Astrocyte (in vitro differentiated cells and primary cell): ENCODE measurements at regions not wholly inside any gene's neighbourhood (a gene's known extent, or its start where the extent isn't known, plus 50 kb on each side); places are given as distances from the start of the nearest gene placed in this dataset.

Experiments used
- DNase-seq: peaks from one replicate; pipeline ENCODE4 v3.0.0-alpha.2; 2010; ENCODE audit warnings: low read depth
- FAIRE-seq: peaks from 2 replicates; lab custom pipeline; 2011; peaks lifted over from hg19 to GRCh38; lab: Jason Lieb, UNC
- H2AFZ ChIP-seq: 2 replicates; pipeline ENCODE4 v1.6.0; 2012; ENCODE audit warnings: low read depth, low read length, inconsistent platforms
- H3K27ac ChIP-seq: 2 replicates; pipeline ENCODE4 v1.5.1; 2011; ENCODE audit warnings: low read depth, low read length, inconsistent platforms
- H3K27me3 ChIP-seq: 2 replicates; pipeline ENCODE4 v1.6.0; 2011; ENCODE audit warnings: low read length, inconsistent platforms; ENCODE audit not compliant: insufficient read depth
- H3K36me3 ChIP-seq: 2 replicates; pipeline ENCODE4 v1.5.1; 2011; ENCODE audit warnings: low read length, inconsistent platforms; ENCODE audit not compliant: insufficient read depth
- H3K4me1 ChIP-seq: 2 replicates; pipeline ENCODE4 v1.5.1; 2011; ENCODE audit warnings: low read length, inconsistent platforms; ENCODE audit not compliant: insufficient read depth
- H3K4me2 ChIP-seq: 2 replicates; pipeline ENCODE4 v1.6.0; 2012; ENCODE audit warnings: low read length, inconsistent platforms
- H3K4me3 ChIP-seq: 2 replicates; pipeline ENCODE4 v1.5.1; 2011; ENCODE audit warnings: low read depth, mild to moderate bottlenecking, low read length, inconsistent platforms; ENCODE audit not compliant: insufficient read depth
- H3K79me2 ChIP-seq: 2 replicates; pipeline ENCODE4 v1.6.0; 2012; ENCODE audit warnings: mild to moderate bottlenecking, low read length, inconsistent platforms; ENCODE audit not compliant: insufficient read depth
- H3K9ac ChIP-seq: 2 replicates; pipeline ENCODE4 v1.6.0; 2012; ENCODE audit warnings: mild to moderate bottlenecking, low read length, inconsistent platforms
- H3K9me3 ChIP-seq: 2 replicates; pipeline ENCODE4 v1.5.1; 2012; ENCODE audit warnings: low read depth, mild to moderate bottlenecking, low read length, inconsistent platforms; ENCODE audit not compliant: insufficient read depth
- H4K20me1 ChIP-seq: 2 replicates; pipeline ENCODE4 v1.6.0; 2012; ENCODE audit warnings: low read length, inconsistent platforms; ENCODE audit not compliant: insufficient read depth
- H3K27ac Mint-ChIP-seq: one replicate; pipeline ENCODE4 v1.8.0; 2021; ENCODE audit warnings: mild to moderate bottlenecking, mixed read lengths; ENCODE audit not compliant: unreplicated experiment
- H3K27me3 Mint-ChIP-seq: one replicate; pipeline ENCODE4 v1.8.0; 2021; ENCODE audit warnings: low read depth, mixed read lengths; ENCODE audit not compliant: unreplicated experiment
- H3K36me3 Mint-ChIP-seq: one replicate; pipeline ENCODE4 v1.8.0; 2021; ENCODE audit warnings: low read depth, mixed read lengths; ENCODE audit not compliant: unreplicated experiment
- H3K4me1 Mint-ChIP-seq: one replicate; pipeline ENCODE4 v1.8.0; 2021; ENCODE audit warnings: low read depth, mixed read lengths; ENCODE audit not compliant: unreplicated experiment
- H3K4me3 Mint-ChIP-seq: one replicate; pipeline ENCODE4 v1.8.0; 2021; ENCODE audit warnings: mild to moderate bottlenecking, moderate library complexity, mixed read lengths; ENCODE audit not compliant: unreplicated experiment
- H3K9me3 Mint-ChIP-seq: one replicate; pipeline ENCODE4 v1.8.0; 2021; ENCODE audit warnings: mild to moderate bottlenecking, mixed read lengths; ENCODE audit not compliant: unreplicated experiment
- EZH2 ChIP-seq: IDR thresholded peaks from 2 replicates; pipeline ENCODE4 v1.6.1; 2012; ENCODE audit warnings: mild to moderate bottlenecking, low read length, inconsistent platforms; ENCODE audit not compliant: insufficient read depth
- TF ChIP-seq, protein P1 (sequence below): IDR thresholded peaks from 2 replicates; pipeline ENCODE4 v1.5.1; 2011; ENCODE audit warnings: low read depth, mild to moderate bottlenecking, inconsistent platforms, low read length, moderate library complexity; ENCODE audit not compliant: insufficient read depth

DNA sequence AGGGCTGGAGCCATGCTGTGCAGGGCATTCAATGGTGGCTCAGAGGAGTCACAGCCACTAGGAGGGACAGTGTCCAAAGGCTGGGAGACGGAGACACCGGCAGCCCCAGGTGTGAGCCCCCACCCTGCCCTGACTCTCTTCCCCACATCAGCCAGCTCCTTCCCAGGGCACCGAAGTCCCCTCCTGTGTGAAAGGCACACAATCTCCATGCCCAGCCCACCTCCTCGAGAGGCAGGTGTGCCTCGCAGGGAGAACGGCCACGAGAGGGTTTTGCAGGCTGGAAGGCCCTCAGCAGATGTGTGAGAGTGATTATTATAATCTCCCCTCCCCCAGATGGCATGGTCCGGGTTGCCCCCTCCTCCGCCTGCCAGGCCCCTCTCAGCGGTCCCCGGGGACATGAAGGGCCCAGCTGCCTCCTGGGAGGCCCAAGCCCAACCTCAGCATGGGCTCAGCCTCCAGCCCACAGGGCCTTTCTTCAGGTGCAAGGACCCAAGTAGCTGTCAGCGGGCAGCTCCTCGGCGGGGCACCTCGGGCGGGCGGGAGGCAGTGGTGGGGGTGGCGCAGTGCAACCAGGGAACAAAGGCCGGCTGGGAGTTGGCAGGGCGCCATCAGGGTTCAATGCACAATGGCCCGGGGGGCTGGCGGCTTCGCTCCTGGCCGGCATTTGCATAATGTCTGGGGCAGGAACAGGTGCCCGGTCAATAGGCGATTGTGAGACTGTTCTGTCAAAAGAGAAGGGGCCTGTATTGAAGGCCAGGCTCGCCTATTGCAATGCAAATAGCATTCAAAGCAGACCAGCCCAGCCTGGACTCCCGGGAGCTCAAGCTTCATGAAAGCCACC, 155.3 kb upstream of the ZMIZ1 start:
- no peak overlapping the region for H3K4me2 ChIP-seq
- H3K36me3 Mint-ChIP-seq, result no peaks in the 10 kb centered on the region
- peaks cover 83% of the 10 kb centered on the region for H3K27me3 Mint-ChIP-seq
- H3K4me1 ChIP-seq, result no peaks in the 10 kb centered on the region
- no peak overlapping the region for H2AFZ ChIP-seq
- H3K9me3 Mint-ChIP-seq, result peaks cover 3% of the 10 kb centered on the region
- FAIRE-seq (no peak), DNase-seq (no peak)
- no peaks in the 10 kb centered on the region for H3K4me1 Mint-ChIP-seq
- no peaks in the 10 kb centered on the region for H3K79me2 ChIP-seq
- H3K4me3 ChIP-seq, result no peak overlapping the region
- no peaks in the 10 kb centered on the region for H3K9me3 ChIP-seq
- TF ChIP-seq, protein P1, sequence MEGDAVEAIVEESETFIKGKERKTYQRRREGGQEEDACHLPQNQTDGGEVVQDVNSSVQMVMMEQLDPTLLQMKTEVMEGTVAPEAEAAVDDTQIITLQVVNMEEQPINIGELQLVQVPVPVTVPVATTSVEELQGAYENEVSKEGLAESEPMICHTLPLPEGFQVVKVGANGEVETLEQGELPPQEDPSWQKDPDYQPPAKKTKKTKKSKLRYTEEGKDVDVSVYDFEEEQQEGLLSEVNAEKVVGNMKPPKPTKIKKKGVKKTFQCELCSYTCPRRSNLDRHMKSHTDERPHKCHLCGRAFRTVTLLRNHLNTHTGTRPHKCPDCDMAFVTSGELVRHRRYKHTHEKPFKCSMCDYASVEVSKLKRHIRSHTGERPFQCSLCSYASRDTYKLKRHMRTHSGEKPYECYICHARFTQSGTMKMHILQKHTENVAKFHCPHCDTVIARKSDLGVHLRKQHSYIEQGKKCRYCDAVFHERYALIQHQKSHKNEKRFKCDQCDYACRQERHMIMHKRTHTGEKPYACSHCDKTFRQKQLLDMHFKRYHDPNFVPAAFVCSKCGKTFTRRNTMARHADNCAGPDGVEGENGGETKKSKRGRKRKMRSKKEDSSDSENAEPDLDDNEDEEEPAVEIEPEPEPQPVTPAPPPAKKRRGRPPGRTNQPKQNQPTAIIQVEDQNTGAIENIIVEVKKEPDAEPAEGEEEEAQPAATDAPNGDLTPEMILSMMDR, result no peak
- TF ChIP-seq EZH2, result no peak
- H3K27ac ChIP-seq, result no peak overlapping the region
- no peak overlapping the region for H3K4me3 Mint-ChIP-seq
- H3K9ac ChIP-seq, result no peak overlapping the region
- H4K20me1 ChIP-seq, result no peaks in the 10 kb centered on the region
- H3K36me3 ChIP-seq, result no peaks in the 10 kb centered on the region
- no peak overlapping the region for H3K27ac Mint-ChIP-seq
- peaks cover 26% of the 10 kb centered on the region for H3K27me3 ChIP-seq

DNA sequence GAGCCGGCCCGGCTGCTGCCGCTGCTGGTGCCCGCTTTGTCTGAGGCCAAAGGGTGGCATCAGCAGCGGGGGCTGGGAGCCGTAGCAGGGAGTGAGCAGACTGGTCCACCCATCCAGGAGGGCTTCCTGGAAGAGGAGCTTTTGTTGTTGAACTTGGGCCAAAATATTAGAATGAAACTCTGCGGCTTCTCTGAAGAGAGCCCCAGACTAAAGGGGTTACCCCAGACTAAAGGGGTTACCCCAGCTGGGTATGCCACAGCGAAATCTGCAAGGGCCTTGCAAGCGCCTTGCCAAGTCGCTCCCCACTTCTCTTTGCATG, 154.7 kb upstream of the ZMIZ1 start:
- TF ChIP-seq, protein P1, result no peak
- no peak for TF ChIP-seq EZH2
- FAIRE-seq (no peak), DNase-seq (no peak)
- H3K4me2 ChIP-seq, result no peak overlapping the region
- H2AFZ ChIP-seq, result no peak overlapping the region
- H3K36me3 Mint-ChIP-seq, result no peaks in the 10 kb centered on the region
- no peaks in the 10 kb centered on the region for H3K4me1 ChIP-seq
- no peak overlapping the region for H3K4me3 ChIP-seq
- H3K9me3 Mint-ChIP-seq, result peaks cover 3% of the 10 kb centered on the region
- H3K27ac ChIP-seq, result no peak overlapping the region
- H3K9ac ChIP-seq, result no peak overlapping the region
- no peaks in the 10 kb centered on the region for H3K9me3 ChIP-seq
- H3K79me2 ChIP-seq, result no peaks in the 10 kb centered on the region
- H3K4me3 Mint-ChIP-seq, result no peak overlapping the region
- H4K20me1 ChIP-seq, result no peaks in the 10 kb centered on the region
- no peaks in the 10 kb centered on the region for H3K36me3 ChIP-seq
- peaks cover 22% of the 10 kb centered on the region for H3K27me3 ChIP-seq
- H3K27ac Mint-ChIP-seq, result no peak overlapping the region
- H3K4me1 Mint-ChIP-seq, result no peaks in the 10 kb centered on the region
- H3K27me3 Mint-ChIP-seq, result peaks cover 83% of the 10 kb centered on the region

DNA sequence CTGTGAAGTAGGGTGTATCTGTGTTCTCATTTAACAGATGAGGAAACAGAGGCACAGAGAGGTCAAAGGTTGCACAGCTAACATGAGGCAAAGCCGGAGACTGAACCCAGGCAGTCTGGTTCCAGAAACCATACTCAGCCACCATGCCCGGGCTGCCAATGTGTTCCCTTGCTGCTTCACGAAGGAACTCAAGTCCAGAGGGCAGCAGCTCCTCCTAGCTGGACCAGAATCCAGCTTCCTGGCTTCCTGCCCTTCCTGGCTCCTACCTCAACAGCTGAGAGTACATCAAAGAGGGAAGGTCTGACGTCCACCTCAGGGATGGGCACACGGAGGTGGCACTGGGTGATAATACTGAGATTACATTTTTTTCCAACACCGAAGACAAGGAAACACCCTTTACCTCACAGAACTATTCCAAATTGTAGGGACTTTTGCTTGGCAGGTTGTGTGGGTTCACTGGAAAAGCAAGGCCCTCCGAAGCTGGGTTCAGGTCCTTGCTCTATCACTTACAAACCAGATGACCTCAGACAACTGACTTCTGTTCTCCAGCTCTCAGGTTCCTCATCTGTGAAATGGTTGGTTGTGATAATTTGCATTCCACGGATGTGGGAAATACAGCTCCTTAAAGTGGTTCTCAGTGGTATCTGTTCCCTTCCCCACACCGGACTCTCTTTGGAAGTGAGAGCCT, 154.1 kb upstream of the ZMIZ1 start:
- peaks cover 22% of the 10 kb centered on the region for H3K27me3 ChIP-seq
- H3K9me3 Mint-ChIP-seq, result peaks cover 3% of the 10 kb centered on the region
- H3K4me1 ChIP-seq, result no peaks in the 10 kb centered on the region
- DNase-seq (no peak), FAIRE-seq (no peak)
- no peaks in the 10 kb centered on the region for H3K9me3 ChIP-seq
- no peaks in the 10 kb centered on the region for H3K4me1 Mint-ChIP-seq
- H3K36me3 Mint-ChIP-seq, result no peaks in the 10 kb centered on the region
- H3K9ac ChIP-seq, result no peak overlapping the region
- H3K4me2 ChIP-seq, result no peak overlapping the region
- no peaks in the 10 kb centered on the region for H3K79me2 ChIP-seq
- peaks cover 83% of the 10 kb centered on the region for H3K27me3 Mint-ChIP-seq
- H3K36me3 ChIP-seq, result no peaks in the 10 kb centered on the region
- no peaks in the 10 kb centered on the region for H4K20me1 ChIP-seq
- no peak overlapping the region for H3K27ac Mint-ChIP-seq
- no peak overlapping the region for H3K4me3 ChIP-seq
- no peak overlapping the region for H2AFZ ChIP-seq
- no peak overlapping the region for H3K4me3 Mint-ChIP-seq
- no peak overlapping the region for H3K27ac ChIP-seq
- TF ChIP-seq, protein P1, result no peak
- TF ChIP-seq EZH2, result no peak
